Smooth muscle cell (in vitro differentiated cells): ENCODE measurements at regions not wholly inside any gene's neighbourhood (a gene's known extent, or its start where the extent isn't known, plus 50 kb on each side); places are given as distances from the start of the nearest gene placed in this dataset.

Experiments used
- DNase-seq: peaks from one replicate; lab custom pipeline; 2025; ENCODE audit not compliant: unreplicated experiment; lab: John Stamatoyannopoulos, UW
- H2AFZ ChIP-seq: fragments of 200-600 bp; sonication (generic); 2 replicates; pipeline ENCODE4 v1.6.0; 2016; ENCODE audit warnings: antibody characterized with exemption, low read depth, mild to moderate bottlenecking
- H3F3A ChIP-seq: fragments of 200-600 bp; sonication (generic); 2 replicates; pipeline ENCODE4 v1.6.0; 2017; ENCODE audit warnings: antibody characterized with exemption, low read depth
- H3K27ac ChIP-seq: fragments of 200-600 bp; sonication (generic); 2 replicates; pipeline ENCODE4 v1.5.1; 2016; ENCODE audit warnings: low read depth, mild to moderate bottlenecking
- H3K27me3 ChIP-seq: fragments of 200-600 bp; sonication (generic); 2 replicates; pipeline ENCODE4 v1.6.1; 2016; ENCODE audit warnings: low read depth, mild to moderate bottlenecking
- H3K36me3 ChIP-seq: fragments of 200-600 bp; sonication (generic); 2 replicates; pipeline ENCODE4 v1.5.1; 2016; ENCODE audit warnings: low read depth
- H3K4me1 ChIP-seq: fragments of 200-600 bp; sonication (generic); 2 replicates; pipeline ENCODE4 v1.5.1; 2016; ENCODE audit warnings: low read depth
- H3K4me2 ChIP-seq: fragments of 200-600 bp; sonication (generic); 2 replicates; pipeline ENCODE4 v1.6.0; 2016; ENCODE audit warnings: mild to moderate bottlenecking
- H3K4me3 ChIP-seq: fragments of 200-600 bp; sonication (generic); 2 replicates; pipeline ENCODE4 v1.5.1; 2016; ENCODE audit warnings: mild to moderate bottlenecking
- H3K79me2 ChIP-seq: fragments of 200-600 bp; sonication (generic); 2 replicates; pipeline ENCODE4 v1.6.0; 2016; ENCODE audit warnings: low read depth, mild to moderate bottlenecking
- H3K9ac ChIP-seq: fragments of 200-600 bp; sonication (generic); 2 replicates; pipeline ENCODE4 v1.6.0; 2016; ENCODE audit warnings: low read depth
- H3K9me3 ChIP-seq: fragments of 200-600 bp; sonication (generic); replicated peaks from 2 replicates; pipeline ENCODE4 v1.5.1; 2016; ENCODE audit warnings: low read depth
- H4K20me1 ChIP-seq: fragments of 200-600 bp; sonication (generic); 2 replicates; pipeline ENCODE4 v1.6.0; 2016; ENCODE audit warnings: low read depth
- CTCF ChIP-seq: fragments of 200-600 bp; sonication (generic); IDR thresholded peaks from 2 replicates; pipeline ENCODE4 v1.5.1; 2017; ENCODE audit warnings: borderline replicate concordance, mild to moderate bottlenecking, antibody characterized with exemption; ENCODE audit not compliant: insufficient read depth, poor library complexity, severe bottlenecking
- WGBS: methylation state at CpG from one replicate; pipeline ENCODE4 v1.1.7; 2016; ENCODE audit warnings: low lambda C conversion rate; 5-methylcytosine and 5-hydroxymethylcytosine counted together

- Histone ChIP-seq H3K27ac (peak overlapping the region; percentile 54), H2AFZ (no peak overlapping the region), H3K27me3 (no peaks in the 10 kb centered on the region), H4K20me1 (no peaks in the 10 kb centered on the region), H3K4me2 (peak overlapping the region; percentile 61), H3K36me3 (no peaks in the 10 kb centered on the region), H3K9ac (peak overlapping the region; percentile 17), H3K4me1 (no peaks in the 10 kb centered on the region), H3K9me3 (no peaks in the 10 kb centered on the region), H3K79me2 (no peaks in the 10 kb centered on the region), H3F3A (no peaks in the 10 kb centered on the region), H3K4me3 (no peak overlapping the region)
- WGBS: 25% methylated on average over 2 of the region's 2 CpGs
- no peak for TF ChIP-seq CTCF
- DNase-seq: no peak
Observed at GRCh38 chr9:85212887-85213286, 528.9 kb downstream of the AGTPBP1 start.

- no peaks in the 10 kb centered on the region for H3K36me3 ChIP-seq
- TF ChIP-seq CTCF: no peak
- no peaks in the 10 kb centered on the region for H3K79me2 ChIP-seq
- no peak for DNase-seq
- H4K20me1 ChIP-seq: no peaks in the 10 kb centered on the region
- H3K9ac ChIP-seq: peak overlapping the region; percentile 17
- H3K4me2 ChIP-seq: peak overlapping the region; percentile 61
- H3K27ac ChIP-seq: peak overlapping the region; percentile 54
- no peak overlapping the region for H2AFZ ChIP-seq
- no peaks in the 10 kb centered on the region for H3F3A ChIP-seq
- H3K27me3 ChIP-seq: no peaks in the 10 kb centered on the region
- H3K4me3 ChIP-seq: no peak overlapping the region
- H3K4me1 ChIP-seq: no peaks in the 10 kb centered on the region
- WGBS: 14% methylated on average over 4 of the region's 4 CpGs
- H3K9me3 ChIP-seq: no peaks in the 10 kb centered on the region
Observed at GRCh38 chr9:85212209-85212608, 529.5 kb downstream of the AGTPBP1 start.

GRCh38 chr9:85208666-85209065, 533.1 kb downstream of the AGTPBP1 start:
- Histone ChIP-seq H3K36me3 (no peaks in the 10 kb centered on the region), H2AFZ (no peak overlapping the region), H4K20me1 (no peaks in the 10 kb centered on the region), H3K9me3 (no peaks in the 10 kb centered on the region), H3K4me1 (no peaks in the 10 kb centered on the region), H3K4me2 (no peak overlapping the region), H3K4me3 (no peak overlapping the region), H3K27me3 (no peaks in the 10 kb centered on the region), H3K79me2 (no peaks in the 10 kb centered on the region), H3F3A (no peaks in the 10 kb centered on the region), H3K9ac (no peak overlapping the region), H3K27ac (no peak overlapping the region)
- no peak for DNase-seq
- 93% methylated on average over 1 of the region's 1 CpG for WGBS
- no peak for TF ChIP-seq CTCF

GRCh38 chr9:85204176-85204575, 534.6 kb downstream of the NTRK2 start:
- WGBS: 90% methylated on average over 3 of the region's 3 CpGs

More at GRCh38 chr9:85204176-85204575, 534.6 kb downstream of the NTRK2 start:
- H3K27me3 ChIP-seq: no peaks in the 10 kb centered on the region
- TF ChIP-seq CTCF: no peak
- no peak overlapping the region for H3K27ac ChIP-seq
- H4K20me1 ChIP-seq: no peaks in the 10 kb centered on the region
- H3K9ac ChIP-seq: no peak overlapping the region
- H3K9me3 ChIP-seq: no peaks in the 10 kb centered on the region
- no peaks in the 10 kb centered on the region for H3K79me2 ChIP-seq
- no peak overlapping the region for H2AFZ ChIP-seq
- no peaks in the 10 kb centered on the region for H3F3A ChIP-seq
- H3K36me3 ChIP-seq: no peaks in the 10 kb centered on the region
- no peak overlapping the region for H3K4me3 ChIP-seq
- H3K4me2 ChIP-seq: no peak overlapping the region
- no peak for DNase-seq
- no peaks in the 10 kb centered on the region for H3K4me1 ChIP-seq
